GM19395 (cell line): ENCODE measurements at regions not wholly inside any gene's neighbourhood (a gene's known extent, or its start where the extent isn't known, plus 50 kb on each side); places are given as distances from the start of the nearest gene placed in this dataset.
"Not testable (repeated sequence)": the region's sequence is repeated elsewhere in the genome, so short reads cannot be mapped to it uniquely, and the experiment has no call there.

Experiments used
- ATAC-seq: cut with Tn5 transposase; IDR thresholded peaks from one replicate; pipeline ENCODE4 v1.9.1; 2021; ENCODE audit warnings: mild to moderate bottlenecking, moderate library complexity; ENCODE audit not compliant: unreplicated experiment

DNA sequence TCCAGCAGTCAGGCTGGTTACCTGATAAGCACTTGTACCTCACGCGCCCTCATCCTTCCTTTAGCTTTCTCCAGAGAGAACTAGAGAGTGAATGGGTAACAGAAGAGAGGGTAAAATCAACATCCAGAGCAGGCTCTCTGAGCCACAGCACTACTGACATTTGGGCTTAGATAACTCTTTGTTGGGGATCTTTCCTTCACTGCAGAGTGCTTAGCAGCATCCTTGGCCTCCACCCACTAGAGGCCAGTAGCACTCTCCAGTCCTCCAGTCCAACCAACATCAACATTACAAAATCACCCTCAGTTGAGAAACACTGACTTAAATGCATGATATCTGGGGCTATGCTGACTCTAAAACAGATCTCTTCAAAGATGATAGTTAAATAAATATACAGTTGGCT is 220.7 kb downstream of the TACR3 start:
- ATAC-seq = no peak

DNA sequence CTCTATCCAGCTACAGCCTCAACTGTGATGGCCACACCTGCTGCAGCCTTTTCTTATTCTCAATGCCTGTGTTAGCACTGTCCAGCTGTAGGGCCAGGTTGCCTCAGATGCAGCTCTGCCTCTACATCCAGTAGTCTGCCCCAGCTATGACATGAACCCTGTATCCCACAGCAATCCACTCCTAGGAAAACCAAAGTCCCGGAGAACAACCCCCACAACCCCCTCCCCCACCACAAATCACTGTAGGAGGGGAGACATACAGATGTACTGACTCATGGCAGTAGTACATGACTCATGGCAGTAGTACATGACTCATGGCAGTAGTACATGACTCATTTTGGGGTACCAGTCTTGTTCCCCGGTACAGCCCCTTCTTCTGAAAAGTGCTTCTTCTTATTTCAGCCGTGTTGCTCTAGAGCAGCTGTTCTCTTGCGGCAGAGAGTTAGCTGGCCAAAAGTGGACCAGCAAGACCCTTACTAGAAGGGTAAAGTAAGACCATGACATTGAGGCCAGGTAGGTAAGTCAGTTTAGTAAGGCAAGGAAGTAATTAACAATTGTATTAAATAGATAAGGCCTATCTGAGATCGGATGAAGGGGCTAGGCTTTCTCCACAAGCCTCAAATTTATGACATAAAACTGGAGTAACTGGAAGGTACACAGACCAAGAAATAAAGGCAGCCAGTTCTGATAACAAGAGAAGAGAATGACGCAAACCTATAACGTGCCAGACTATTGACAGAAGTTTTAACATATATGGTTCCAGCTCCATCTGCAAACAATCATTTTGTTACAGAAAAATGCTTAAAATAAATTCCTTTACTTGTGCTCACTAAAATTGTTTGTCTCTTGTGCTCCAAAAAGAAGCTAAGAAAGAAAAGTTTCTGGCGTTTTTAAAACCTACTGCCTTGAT is 221.4 kb downstream of the TACR3 start:
- ATAC-seq = peak; percentile 92

DNA sequence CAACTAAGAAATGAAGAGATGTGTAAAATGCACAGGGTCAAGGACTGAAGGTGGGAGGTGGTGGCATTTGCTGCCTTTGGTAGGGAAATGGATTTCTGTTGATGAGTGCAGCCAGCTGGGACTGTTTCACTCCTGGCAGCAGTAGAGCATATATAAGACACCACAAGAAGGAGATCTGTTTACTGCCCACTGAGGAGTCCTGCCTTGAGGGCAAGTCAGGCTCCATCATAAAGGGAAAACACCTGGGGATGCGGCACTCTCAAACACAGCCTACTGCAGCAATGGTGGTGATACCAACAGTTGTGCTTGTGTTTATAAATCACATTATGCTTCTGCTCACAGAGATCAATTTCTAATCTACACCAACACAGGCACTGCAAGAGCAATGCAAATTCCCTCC is 222.1 kb downstream of the TACR3 start:
- ATAC-seq = peak; percentile 47

DNA sequence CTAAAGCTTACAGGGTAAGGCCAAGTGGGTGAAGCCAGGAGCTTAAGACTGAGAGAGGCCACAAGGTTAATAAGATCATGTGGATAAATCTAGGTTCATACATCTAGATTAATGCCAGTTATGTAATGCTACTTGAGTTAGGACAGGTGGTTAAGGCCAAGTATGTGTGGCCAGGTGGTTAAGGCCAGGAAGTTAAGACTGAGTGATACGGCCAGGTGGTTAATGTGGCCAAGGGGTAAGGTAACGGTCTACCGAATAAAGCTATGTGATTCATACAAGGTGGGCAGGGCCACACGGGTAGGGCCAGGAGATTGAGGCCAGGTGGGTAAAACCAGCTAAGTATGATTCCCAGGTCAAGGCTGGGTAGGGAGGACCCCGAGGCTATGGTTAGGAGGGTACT is 223.0 kb downstream of the TACR3 start:
- ATAC-seq = no peak

DNA sequence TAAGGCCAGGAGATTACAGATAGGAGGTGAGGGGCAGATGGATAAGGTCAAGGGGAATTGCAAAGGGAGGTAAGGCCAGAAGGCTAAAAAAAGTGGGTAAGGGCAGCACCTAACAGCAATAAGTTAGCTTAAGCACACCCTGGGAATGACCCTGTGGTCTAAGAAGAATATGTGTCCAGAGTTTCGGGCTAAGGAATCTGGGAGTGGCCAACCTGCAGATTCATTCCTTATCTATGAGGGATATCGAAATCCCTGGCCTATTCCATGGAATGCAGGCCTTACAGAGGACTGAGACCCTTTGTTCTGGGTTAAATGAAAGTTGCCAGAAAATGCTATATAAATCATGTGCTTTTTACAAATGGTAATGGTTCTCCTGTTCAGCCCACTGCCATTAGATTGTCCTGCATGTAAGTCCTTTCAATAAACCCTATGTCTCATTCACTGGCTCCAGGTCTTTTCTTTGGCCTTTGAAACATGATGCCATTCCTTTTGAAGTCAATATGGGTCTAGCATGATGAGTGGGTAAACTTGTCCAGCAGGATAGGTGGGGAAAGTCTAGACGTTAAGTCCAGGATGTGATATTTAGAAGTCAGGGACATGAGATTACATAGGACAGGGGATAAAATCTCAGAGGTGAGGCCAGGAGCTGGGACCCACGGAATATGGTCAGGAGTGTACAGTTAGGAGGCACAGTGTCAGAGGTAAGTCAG is 226.2 kb downstream of the TACR3 start:
- no peak for ATAC-seq

DNA sequence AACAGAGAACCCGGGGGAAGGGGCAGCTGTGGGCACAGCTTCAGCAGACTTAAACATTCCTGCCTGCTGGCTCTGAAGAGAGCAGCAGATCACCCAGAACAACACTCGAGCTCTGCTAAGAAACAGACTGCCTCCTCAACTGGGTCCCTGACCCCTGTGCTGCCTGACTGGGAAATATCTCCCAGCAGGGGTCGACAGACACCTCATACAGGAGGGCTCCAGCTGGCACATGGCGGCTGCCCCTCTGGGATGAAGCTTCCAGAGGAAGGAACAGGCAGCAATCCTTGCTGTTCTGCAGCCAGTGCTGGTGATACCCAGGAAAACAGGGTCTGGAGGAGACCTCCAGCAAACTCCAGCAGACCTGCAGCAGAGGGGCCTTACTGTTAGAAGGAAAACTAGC is 234.5 kb downstream of the TACR3 start:
- not testable (repeated sequence) for ATAC-seq

DNA sequence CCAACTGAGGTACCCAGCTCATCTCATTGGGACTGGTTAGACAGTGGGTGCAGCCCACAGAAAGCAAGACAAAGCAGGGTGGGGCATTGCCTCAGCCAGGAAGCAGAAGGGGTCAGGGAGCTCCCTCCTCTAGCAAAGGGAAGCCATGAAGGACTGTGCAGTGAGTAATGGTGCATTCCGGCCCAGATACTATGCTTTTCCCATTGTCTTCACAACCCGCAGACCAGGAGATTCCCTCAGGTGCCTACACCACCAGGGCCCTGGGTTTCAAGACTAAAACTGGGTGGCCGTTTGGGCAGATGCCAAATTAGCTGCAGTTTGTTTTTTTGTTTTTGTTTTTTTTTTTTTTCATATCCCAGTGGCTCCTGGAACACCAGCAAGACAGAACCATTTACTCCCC is 235.3 kb downstream of the TACR3 start:
- ATAC-seq = no peak

DNA sequence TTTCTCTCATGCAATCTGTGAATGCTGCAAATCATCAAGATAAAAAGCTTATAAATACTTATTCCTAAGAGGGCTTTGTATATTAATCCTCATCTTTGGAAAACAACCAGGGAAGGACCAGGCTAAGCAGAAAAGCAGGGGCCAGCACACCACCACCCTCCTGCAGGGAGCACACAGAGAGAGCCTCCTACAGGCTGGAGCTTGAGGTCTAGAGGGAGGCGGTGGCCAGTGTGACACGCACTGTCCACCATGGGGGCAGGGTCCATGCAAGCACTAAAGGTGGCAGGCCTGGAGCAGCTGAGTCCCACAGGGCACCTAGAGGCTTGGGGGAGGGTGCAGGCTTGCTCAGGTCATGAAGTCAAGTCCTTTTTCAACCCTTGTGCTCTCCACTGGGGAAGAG is 236.9 kb downstream of the TACR3 start:
- no peak for ATAC-seq

DNA sequence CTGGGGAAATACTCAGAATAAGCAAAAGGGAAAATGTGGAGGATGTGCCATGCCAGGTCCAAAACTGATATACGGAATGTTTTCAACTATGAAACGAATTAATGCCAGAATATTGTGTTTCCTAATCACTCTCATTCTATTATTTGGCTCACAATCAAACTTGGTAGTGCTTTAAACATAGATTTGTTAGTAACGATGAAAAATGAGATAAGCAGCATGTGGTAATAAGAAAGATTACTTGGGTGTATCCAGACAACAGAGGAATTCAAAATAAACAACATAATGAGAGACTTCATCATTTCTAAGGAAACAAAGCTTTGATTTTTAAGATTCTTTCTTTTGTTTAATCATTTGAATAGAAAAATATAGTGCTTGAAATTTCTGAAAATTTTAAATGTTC is 237.3 kb downstream of the TACR3 start:
- ATAC-seq = no peak

DNA sequence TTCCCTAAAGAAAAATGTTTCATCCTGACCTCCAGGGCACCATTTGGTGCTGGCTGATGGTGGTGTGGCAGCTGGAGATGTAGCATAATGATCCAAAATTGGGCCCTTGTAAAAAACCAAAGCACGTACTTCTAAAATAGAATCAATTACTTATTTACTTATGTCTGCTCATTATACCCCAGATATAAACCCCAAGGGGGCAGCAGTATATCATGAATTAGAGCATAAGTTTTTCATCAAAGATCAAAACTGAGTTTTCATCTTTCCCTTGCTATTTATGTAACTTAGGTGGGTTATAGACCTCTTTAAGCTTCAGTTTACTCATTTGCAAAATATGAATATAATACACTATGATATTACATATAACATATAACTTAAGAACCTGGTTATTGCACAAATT is 241.1 kb downstream of the TACR3 start:
- ATAC-seq = no peak

DNA sequence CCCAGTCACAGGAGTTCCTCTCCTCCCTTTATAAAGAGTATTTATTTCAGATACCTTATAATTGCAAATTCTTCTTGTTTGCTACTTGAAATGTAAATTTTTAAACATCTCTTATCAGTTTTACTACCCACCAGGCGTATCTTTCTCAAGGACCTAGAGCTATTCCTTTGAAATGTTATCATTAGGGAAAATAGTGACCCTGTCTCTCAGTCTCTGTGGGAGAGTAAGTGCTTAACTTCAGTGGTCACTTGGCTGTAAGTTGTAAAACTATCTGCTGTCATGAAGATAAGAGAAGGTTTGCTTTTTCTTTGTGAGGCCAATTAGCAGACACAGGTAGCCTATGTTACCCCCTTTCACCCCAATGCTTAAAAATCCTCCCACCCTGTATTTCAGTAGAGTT is 241.6 kb downstream of the TACR3 start:
- no peak for ATAC-seq

DNA sequence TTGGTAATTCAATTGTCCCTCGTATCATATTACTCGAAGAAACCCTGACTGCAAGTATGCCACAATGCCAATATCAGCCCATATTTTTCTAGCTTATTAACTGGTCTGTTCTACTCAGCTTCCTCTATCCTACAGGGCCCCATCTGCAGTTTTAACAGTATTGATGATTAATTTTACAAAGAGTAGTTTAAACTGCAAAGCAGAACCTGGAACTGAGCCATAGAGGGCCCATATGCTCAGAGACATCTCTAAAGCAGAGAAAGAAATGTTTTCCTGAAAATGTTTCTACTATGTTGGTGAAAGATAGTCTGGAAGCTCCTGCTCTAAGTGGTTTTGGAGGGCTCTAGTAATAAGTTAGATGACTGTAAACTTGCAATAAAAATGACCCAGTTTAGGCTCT is 259.4 kb upstream of the CENPE start:
- no peak for ATAC-seq

DNA sequence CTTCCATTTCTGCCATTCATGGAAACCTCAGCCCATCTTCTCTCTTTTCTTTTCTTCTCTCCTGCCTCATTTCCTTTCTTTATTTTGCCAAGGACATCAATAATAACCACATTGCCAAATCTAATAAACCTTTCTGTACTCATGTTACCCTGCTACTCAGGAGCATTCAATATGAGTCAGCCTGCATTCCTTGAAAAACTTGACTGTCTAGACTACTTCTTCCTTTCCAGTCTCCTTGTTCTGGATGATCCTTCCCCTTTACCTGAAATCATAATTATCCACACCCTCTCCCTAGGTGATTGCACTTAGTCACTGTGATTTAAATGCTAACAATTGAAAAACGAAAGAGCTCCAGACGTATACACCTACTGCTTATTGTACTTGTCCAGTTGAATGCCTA is 253.2 kb upstream of the CENPE start:
- ATAC-seq = no peak

DNA sequence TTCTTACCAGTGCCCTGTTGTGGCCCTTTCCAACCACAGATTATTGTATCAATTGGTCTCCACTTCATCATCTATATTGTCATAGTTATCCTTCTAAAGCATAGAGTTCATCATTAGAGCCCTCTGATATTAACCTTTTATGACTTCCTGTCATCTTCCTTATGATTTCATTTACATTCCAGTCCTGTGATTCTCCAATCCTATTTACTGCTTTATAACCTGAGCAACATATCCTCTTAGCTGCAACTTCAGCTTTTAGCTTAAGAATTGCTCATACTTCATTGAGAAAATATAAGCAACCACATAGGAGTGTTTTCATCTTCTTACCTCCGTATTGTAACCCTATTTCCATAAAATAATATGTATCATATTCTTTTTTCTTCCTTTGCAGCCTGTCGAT is 252.6 kb upstream of the CENPE start:
- ATAC-seq = no peak

DNA sequence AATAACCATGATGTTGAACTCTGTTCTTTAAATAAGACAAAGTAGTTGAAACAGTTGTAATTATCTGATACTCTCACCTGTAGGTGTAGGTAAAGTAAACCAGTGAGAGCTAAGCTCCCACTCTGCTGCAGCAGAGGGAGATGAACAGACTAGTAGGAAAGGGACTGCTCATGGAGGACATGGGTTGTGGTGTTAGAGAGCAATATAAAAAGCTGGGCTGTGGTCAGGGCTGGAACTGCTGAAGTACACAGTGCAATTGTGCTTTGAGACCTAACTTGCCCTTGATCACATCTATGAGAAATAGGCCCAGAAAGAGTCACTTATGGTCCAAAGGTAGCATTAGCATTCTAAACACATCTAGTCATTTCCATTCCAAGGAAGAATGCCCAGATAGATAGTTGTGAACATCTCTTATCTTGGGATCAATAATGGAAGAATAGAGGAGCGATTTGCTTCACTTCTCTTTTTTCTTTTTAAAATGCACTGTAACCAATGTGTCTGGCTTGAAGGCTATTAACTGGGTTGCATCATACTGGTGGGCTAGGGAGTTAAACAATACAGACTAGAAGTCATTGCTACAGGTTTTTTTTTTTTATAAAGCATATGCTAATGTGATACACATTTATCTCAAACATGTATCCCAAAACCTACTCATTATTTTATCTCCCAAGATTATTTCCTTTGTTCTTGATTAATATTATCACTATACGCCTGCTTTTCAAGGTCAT is 251.3 kb upstream of the CENPE start:
- ATAC-seq = no peak

DNA sequence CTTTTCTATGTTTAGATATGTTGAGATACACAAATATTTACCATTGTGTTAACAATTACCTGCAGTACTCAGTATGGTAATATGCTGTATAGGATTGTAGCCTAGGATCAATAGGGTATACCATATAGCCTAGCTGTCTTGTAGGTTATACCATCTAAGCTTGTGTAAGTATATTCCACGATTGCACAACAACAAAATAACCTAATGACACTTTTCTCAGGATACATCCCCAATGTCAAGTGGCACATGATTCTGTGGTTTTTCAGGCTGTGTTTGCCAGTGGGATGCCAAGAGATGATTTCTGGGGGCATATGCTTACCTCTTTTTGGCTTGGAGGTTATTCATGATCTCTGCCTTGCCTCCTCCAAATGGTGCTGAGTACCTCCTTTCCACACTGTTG is 247.2 kb upstream of the CENPE start:
- no peak for ATAC-seq

DNA sequence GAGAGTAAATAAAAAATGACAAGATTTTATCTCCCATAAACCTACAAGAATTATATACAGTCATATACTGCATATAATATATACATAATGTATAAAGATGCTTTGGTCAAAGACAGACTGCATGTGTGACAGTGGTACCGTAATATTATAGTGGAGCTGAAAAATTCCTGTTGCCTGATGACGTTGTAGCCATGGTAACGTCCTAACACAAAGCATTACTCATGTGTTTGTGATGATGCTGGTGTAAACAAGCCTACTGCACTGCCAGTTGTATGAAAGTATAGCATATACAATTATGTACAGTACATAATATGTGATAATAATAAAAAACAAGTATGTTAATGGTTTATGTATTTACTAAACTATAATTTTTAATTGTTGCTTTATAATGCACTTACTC is 245.2 kb upstream of the CENPE start:
- no peak for ATAC-seq

DNA sequence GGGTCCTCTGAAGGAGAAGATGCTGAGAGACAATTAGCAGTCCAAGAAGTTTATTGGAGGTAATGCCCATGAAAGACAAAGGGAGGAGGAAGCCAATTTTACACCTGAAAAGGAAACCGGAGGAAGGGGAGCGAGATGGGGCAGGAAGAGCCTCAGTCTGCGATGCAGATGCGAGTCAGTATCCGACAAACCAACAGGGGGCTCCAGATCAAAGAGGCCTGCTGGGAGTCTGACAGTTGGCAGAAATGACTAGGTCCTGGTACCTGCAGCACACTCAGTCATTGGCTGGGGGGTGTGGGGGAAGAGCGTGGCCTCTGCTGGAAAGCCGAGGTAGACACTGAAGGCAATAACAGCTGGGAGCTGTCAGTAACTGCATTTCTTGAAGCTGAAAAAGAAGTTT is 231.1 kb upstream of the CENPE start:
- ATAC-seq = peak; percentile 89

DNA sequence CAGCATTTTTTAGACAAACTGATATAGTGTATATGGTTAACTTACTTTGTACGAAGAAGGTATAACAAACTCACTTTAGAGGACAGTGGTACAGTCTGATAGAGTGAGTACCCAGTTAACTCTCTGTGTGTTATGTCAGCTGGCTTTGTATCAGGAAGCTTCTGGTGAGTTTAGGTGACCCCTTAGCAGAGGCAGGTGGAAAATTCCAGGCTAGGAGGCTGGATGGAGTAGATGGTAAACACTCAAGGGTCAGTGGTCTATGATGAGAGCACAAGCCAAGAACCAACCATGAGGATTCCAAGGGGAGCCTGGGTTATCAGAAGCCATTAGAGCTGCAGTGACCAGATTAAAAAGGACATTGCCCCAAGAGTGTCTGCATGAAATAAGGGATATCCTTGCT is 227.3 kb upstream of the CENPE start:
- ATAC-seq = no peak

DNA sequence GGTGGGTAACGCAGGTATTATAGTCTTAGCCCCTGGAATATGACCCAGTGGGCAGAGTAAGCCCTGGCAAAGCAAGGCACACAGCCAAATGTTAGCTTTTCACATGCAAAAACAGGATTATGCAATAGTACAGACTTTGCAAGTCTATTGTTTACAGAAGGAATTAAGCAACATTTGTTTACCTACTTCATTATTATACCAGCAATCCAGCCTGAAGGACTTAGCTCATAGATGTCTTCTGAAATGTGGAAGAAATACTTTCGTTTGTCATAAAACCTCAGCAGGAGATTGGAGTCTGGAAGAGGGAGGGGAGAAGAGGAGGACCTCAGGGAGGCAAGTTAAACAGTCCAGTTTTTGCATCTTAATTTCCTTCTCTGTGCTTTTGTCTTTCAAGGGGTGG is 226.7 kb upstream of the CENPE start:
- no peak for ATAC-seq

DNA sequence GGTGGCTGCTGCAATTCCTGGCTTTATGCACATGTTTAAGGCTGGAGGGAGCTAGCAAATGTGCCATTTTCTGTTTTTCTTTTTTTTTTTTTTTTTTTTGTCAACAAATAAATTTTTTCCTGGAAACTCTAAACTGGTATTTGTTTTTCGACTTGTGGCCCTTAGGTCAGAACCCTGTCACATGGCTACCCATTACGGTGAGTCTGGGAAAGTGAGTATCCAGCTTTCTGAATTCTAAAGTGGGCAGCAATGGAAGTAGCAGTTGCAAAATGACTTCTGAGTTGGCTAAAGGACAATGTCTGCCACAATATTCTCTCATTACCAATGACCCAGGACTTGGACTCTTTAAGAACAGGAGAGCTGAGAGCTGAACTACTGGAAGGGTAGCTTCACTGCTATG is 225.1 kb upstream of the CENPE start:
- ATAC-seq = no peak
